ENCODE measurements at regions not wholly inside any gene's neighbourhood (a gene's known extent, or its start where the extent isn't known, plus 50 kb on each side); places are given as distances from the start of the nearest gene placed in this dataset.

GRCh38 chr10:90640756-90641155, 217.1 kb downstream of the HTR7 start:
- no peak for TF ChIP-seq EZH2 (optimal IDR thresholded peaks at IDR 0.05; ENCODE audit: low read depth, low read length)
- TF ChIP-seq, protein P1, sequence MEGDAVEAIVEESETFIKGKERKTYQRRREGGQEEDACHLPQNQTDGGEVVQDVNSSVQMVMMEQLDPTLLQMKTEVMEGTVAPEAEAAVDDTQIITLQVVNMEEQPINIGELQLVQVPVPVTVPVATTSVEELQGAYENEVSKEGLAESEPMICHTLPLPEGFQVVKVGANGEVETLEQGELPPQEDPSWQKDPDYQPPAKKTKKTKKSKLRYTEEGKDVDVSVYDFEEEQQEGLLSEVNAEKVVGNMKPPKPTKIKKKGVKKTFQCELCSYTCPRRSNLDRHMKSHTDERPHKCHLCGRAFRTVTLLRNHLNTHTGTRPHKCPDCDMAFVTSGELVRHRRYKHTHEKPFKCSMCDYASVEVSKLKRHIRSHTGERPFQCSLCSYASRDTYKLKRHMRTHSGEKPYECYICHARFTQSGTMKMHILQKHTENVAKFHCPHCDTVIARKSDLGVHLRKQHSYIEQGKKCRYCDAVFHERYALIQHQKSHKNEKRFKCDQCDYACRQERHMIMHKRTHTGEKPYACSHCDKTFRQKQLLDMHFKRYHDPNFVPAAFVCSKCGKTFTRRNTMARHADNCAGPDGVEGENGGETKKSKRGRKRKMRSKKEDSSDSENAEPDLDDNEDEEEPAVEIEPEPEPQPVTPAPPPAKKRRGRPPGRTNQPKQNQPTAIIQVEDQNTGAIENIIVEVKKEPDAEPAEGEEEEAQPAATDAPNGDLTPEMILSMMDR (IDR thresholded peaks at IDR 0.05; ENCODE audit: low read length), result no peak
- no peak for TF ChIP-seq EZH2phosphoT487 (IDR thresholded peaks at IDR 0.05; ENCODE audit: low read length)

Measured in MM.1S (cell line).